ENCODE measurements at regions not wholly inside any gene's neighbourhood (a gene's known extent, or its start where the extent isn't known, plus 50 kb on each side); places are given as distances from the start of the nearest gene placed in this dataset.
"Not testable (repeated sequence)": the region's sequence is repeated elsewhere in the genome, so short reads cannot be mapped to it uniquely, and the experiment has no call there.

DNA sequence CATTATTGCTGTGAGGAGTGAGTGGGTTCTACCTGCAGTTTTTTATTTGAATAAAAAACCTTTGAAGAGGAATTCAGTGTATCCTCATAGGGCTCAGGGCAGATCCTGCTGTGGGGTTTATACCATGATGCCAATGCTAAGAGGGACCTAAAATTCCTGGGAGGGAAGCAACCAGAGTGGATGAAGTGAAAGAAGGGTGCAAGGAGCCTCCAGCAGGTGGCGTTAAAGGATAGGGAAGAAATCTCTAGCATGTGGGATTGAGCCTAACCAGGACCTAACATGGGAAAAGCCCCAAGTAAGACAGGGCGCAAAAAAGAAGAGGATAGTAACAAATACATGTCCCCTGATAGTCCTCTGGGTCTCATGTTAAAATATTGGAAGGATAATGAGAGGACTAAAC is 445.7 kb downstream of the CCT8L2 start:
- TF ChIP-seq, protein P1, sequence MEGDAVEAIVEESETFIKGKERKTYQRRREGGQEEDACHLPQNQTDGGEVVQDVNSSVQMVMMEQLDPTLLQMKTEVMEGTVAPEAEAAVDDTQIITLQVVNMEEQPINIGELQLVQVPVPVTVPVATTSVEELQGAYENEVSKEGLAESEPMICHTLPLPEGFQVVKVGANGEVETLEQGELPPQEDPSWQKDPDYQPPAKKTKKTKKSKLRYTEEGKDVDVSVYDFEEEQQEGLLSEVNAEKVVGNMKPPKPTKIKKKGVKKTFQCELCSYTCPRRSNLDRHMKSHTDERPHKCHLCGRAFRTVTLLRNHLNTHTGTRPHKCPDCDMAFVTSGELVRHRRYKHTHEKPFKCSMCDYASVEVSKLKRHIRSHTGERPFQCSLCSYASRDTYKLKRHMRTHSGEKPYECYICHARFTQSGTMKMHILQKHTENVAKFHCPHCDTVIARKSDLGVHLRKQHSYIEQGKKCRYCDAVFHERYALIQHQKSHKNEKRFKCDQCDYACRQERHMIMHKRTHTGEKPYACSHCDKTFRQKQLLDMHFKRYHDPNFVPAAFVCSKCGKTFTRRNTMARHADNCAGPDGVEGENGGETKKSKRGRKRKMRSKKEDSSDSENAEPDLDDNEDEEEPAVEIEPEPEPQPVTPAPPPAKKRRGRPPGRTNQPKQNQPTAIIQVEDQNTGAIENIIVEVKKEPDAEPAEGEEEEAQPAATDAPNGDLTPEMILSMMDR (IDR thresholded peaks at IDR 0.05; ENCODE audit: low read depth, low read length, poor library complexity, severe bottlenecking) = peak; percentile 43
- H3K4me2 ChIP-seq (ENCODE audit: low read length); H3K9me2 ChIP-seq (replicated peaks; ENCODE audit: control insufficient read depth, low read length): not testable (repeated sequence)

DNA sequence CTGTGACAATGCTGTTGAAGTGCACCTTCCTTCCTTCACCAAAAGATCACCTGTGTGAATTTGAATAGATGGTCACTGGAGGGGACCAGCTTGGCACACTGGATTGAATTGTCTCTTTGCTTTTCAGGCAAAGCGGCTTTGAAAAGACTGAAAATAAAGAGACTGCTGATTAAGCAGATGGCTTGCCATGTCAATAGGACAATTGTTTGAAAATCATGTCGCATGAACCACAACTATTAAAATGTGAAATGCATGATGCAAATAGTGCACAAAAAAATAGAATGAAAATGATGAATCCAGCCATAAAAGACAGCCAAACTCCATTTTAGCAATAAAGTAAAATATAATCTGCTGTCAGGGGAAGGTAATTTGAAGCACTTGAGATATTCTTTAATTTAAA is 415.3 kb downstream of the CCT8L2 start:
- H3K36me3 ChIP-seq (ENCODE audit: control insufficient read depth, low read length); H3K27me3 ChIP-seq (ENCODE audit: control insufficient read depth, low read length); H3F3A ChIP-seq (ENCODE audit: control insufficient read depth, insufficient read depth); H3K9me2 ChIP-seq (replicated peaks; ENCODE audit: control insufficient read depth, low read length); H3K4me2 ChIP-seq (ENCODE audit: low read length); H4K20me1 ChIP-seq (ENCODE audit: control insufficient read depth, insufficient read depth, low read depth, low read length); H3K79me2 ChIP-seq (ENCODE audit: control insufficient read depth, low read length); H3K4me1 ChIP-seq (ENCODE audit: control insufficient read depth, low read length); H3K9me3 ChIP-seq (ENCODE audit: control insufficient read depth, insufficient read depth, low read length); H3K4me3 ChIP-seq (ENCODE audit: low read length); H3K27ac ChIP-seq (ENCODE audit: low read depth, low read length): not testable (repeated sequence)

More for the DNA sequence above, 445.7 kb downstream of the CCT8L2 start:
- H3K36me3 ChIP-seq (ENCODE audit: control insufficient read depth, low read length); H3K4me3 ChIP-seq (ENCODE audit: low read length); H3K4me1 ChIP-seq (ENCODE audit: control insufficient read depth, low read length); H3K27ac ChIP-seq (ENCODE audit: low read depth, low read length); H3K27me3 ChIP-seq (ENCODE audit: control insufficient read depth, low read length); H3K79me2 ChIP-seq (ENCODE audit: control insufficient read depth, low read length); H3K9me3 ChIP-seq (ENCODE audit: control insufficient read depth, insufficient read depth, low read length); H3F3A ChIP-seq (ENCODE audit: control insufficient read depth, insufficient read depth); H4K20me1 ChIP-seq (ENCODE audit: control insufficient read depth, insufficient read depth, low read depth, low read length): not testable (repeated sequence)

DNA sequence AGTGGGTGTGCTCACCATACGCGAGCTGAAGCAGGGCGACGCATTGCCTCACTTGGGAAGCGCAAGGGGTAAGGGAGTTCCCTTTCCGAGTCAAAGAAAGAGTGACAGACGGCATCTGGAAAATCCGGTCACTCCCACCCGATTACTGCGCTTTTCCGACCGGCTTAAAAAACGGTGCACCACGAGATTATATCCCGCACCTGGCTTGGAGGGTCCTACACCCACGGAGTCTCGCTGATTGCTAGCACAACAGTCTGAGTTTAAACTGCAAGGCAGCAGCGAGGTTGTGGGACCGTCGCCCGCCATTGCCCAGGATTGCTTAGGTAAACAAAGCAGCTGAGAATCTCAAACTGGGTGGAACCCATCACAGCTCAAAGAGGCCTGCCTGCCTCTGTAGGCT is 408.7 kb downstream of the CCT8L2 start:
- H3F3A ChIP-seq (ENCODE audit: control insufficient read depth, insufficient read depth); H3K4me1 ChIP-seq (ENCODE audit: control insufficient read depth, low read length); H3K27me3 ChIP-seq (ENCODE audit: control insufficient read depth, low read length); H3K9me2 ChIP-seq (replicated peaks; ENCODE audit: control insufficient read depth, low read length); H3K36me3 ChIP-seq (ENCODE audit: control insufficient read depth, low read length); H3K9me3 ChIP-seq (ENCODE audit: control insufficient read depth, insufficient read depth, low read length); H3K4me2 ChIP-seq (ENCODE audit: low read length); H3K79me2 ChIP-seq (ENCODE audit: control insufficient read depth, low read length); H4K20me1 ChIP-seq (ENCODE audit: control insufficient read depth, insufficient read depth, low read depth, low read length); H3K27ac ChIP-seq (ENCODE audit: low read depth, low read length); H3K4me3 ChIP-seq (ENCODE audit: low read length): not testable (repeated sequence)

All from DOHH2 (cell line).